RWPE1 (cell line): ENCODE measurements at regions not wholly inside any gene's neighbourhood (a gene's known extent, or its start where the extent isn't known, plus 50 kb on each side); places are given as distances from the start of the nearest gene placed in this dataset.
A peak's percentile ranks its signal among the peaks of the same experiment; 100 is the strongest.

ENCODE experiments used
- CTCF ChIA-PET: fragments of 350-600 bp; sonication (Branson Sonifier 250); formaldehyde crosslinking; extraction: SDS; loops from one replicate; lab custom pipeline; 2021; lab: Yijun Ruan, JAX
- POLR2A ChIA-PET: fragments of 400-600 bp; formaldehyde crosslinking; extraction: SDS; loops from one replicate; lab custom pipeline; 2020; ENCODE audit warnings: antibody characterized with exemption; ENCODE audit not compliant: low non-redundant PET; lab: Yijun Ruan, JAX
- DNase-seq: peaks from one replicate; pipeline ENCODE4 v3.0.0; 2012; ENCODE audit warnings: low spot score
- H3K27ac ChIP-seq: fragments of 450-650 bp; 2 replicates; pipeline ENCODE4 v1.5.1; 2017
- CTCF ChIP-seq: fragments of 450-650 bp; conservative IDR thresholded peaks from 2 replicates; pipeline ENCODE4 v1.5.1; 2017; ENCODE audit warnings: low read depth, mild to moderate bottlenecking

GRCh38 chr13:82657471-82657870, 1224.8 kb downstream of the SLITRK1 start:
- TF ChIP-seq CTCF: no peak
- DNase-seq: no peak
- POLR2A ChIA-PET: no interaction called here
- CTCF ChIA-PET: interaction anchor here (0.6 kb wide), 1 partner anchor 153 kb away, joined by 4 read pairs; no protein-coding TSS in a partner anchor
- no peak overlapping the region for H3K27ac ChIP-seq

- POLR2A ChIA-PET: no interaction called here
- CTCF ChIA-PET: no interaction called here
- peak overlapping the region; percentile 67 for H3K27ac ChIP-seq
- TF ChIP-seq CTCF: no peak
- DNase-seq: peak; percentile 11
Measured at GRCh38 chr13:82654861-82655855, 1227.1 kb downstream of the SLITRK1 start.

- POLR2A ChIA-PET: no interaction called here
- no peak for DNase-seq
- no peak overlapping the region for H3K27ac ChIP-seq
- CTCF ChIA-PET: no interaction called here
- TF ChIP-seq CTCF: no peak
Measured at GRCh38 chr13:82654143-82654542, 1228.1 kb downstream of the SLITRK1 start.

- no peak for DNase-seq
- no peak overlapping the region for H3K27ac ChIP-seq
- CTCF ChIA-PET: no interaction called here
- POLR2A ChIA-PET: no interaction called here
- no peak for TF ChIP-seq CTCF
Measured at GRCh38 chr13:82647540-82647939, 1234.7 kb downstream of the SLITRK1 start.

DNA sequence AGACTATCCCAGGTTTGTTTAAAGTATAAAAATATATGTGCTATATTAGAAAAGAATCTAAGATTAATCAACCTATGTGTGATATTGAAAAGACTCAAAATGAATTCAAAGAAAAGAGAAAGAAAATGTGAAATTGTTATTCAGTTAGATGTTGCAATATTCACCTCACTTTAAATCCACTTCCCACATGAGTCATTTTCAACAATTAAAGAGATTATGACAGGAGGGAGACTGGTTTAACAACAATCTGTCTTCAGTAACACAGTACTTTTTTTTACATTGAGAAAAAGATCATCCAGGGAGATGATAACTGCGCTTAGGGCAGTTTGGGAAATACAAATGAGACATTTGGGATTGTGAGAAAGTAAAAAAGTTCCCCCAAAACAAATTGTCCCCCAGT, 1246.2 kb downstream of the SLITRK1 start:
- peak; percentile 57 for DNase-seq
- CTCF ChIA-PET: no interaction called here
- TF ChIP-seq CTCF: no peak
- no peak overlapping the region for H3K27ac ChIP-seq
- POLR2A ChIA-PET: no interaction called here

GRCh38 chr13:82634946-82635345, 1247.3 kb downstream of the SLITRK1 start:
- H3K27ac ChIP-seq: no peak overlapping the region
- no peak for TF ChIP-seq CTCF
- ChIA-PET POLR2A (no interaction called here), CTCF (no interaction called here)
- no peak for DNase-seq
